ENCODE measurements at regions not wholly inside any gene's neighbourhood (a gene's known extent, or its start where the extent isn't known, plus 50 kb on each side); places are given as distances from the start of the nearest gene placed in this dataset.

- H3K4me1 ChIP-seq (ENCODE audit: insufficient read depth, low read length, severe bottlenecking): no peaks in the 10 kb centered on the region
- no peaks in the 10 kb centered on the region for H3K27me3 ChIP-seq (ENCODE audit: insufficient read depth, low read length)
- H3K4me2 ChIP-seq (ENCODE audit: low read length): no peak overlapping the region
- no peaks in the 10 kb centered on the region for H3K79me2 ChIP-seq (ENCODE audit: insufficient read depth, low read length)
- no peaks in the 10 kb centered on the region for H3K9me2 ChIP-seq (ENCODE audit: low read depth, low read length)
- H3K9me3 ChIP-seq (ENCODE audit: low read length): no peaks in the 10 kb centered on the region
- no peak overlapping the region for H3K4me3 ChIP-seq (ENCODE audit: low read depth, low read length, poor library complexity, severe bottlenecking)
- H3F3A ChIP-seq (ENCODE audit: insufficient read depth, low read length): no peaks in the 10 kb centered on the region
- no peak overlapping the region for H3K9ac ChIP-seq (ENCODE audit: low read length)
- H2AFZ ChIP-seq (ENCODE audit: low read length): no peak overlapping the region
- no peaks in the 10 kb centered on the region for H4K20me1 ChIP-seq (ENCODE audit: insufficient read depth, low read length)
- no peak overlapping the region for H3K27ac ChIP-seq (ENCODE audit: low read depth, low read length, poor library complexity, severe bottlenecking)
- no peak for TF ChIP-seq EZH2 (IDR thresholded peaks at IDR 0.05; ENCODE audit: borderline replicate concordance, low read length)
- no peak for TF ChIP-seq CTCF (IDR thresholded peaks at IDR 0.05; ENCODE audit: low read length)
- H3K36me3 ChIP-seq (ENCODE audit: insufficient read depth, low read length): no peaks in the 10 kb centered on the region
These were observed 104.6 kb downstream of the DMRT2 start for GRCh38 chr9:1154739-1155138.

- no peaks in the 10 kb centered on the region for H3K27me3 ChIP-seq (ENCODE audit: insufficient read depth, low read length)
- no peak overlapping the region for H2AFZ ChIP-seq (ENCODE audit: low read length)
- H3K4me3 ChIP-seq (ENCODE audit: low read depth, low read length, poor library complexity, severe bottlenecking): no peak overlapping the region
- no peaks in the 10 kb centered on the region for H3K4me1 ChIP-seq (ENCODE audit: insufficient read depth, low read length, severe bottlenecking)
- H3K4me2 ChIP-seq (ENCODE audit: low read length): no peak overlapping the region
- no peak overlapping the region for H3K27ac ChIP-seq (ENCODE audit: low read depth, low read length, poor library complexity, severe bottlenecking)
- no peaks in the 10 kb centered on the region for H3F3A ChIP-seq (ENCODE audit: insufficient read depth, low read length)
- H3K36me3 ChIP-seq (ENCODE audit: insufficient read depth, low read length): no peaks in the 10 kb centered on the region
- H3K79me2 ChIP-seq (ENCODE audit: insufficient read depth, low read length): no peaks in the 10 kb centered on the region
- no peaks in the 10 kb centered on the region for H3K9me2 ChIP-seq (ENCODE audit: low read depth, low read length)
- no peaks in the 10 kb centered on the region for H3K9me3 ChIP-seq (ENCODE audit: low read length)
- no peak overlapping the region for H3K9ac ChIP-seq (ENCODE audit: low read length)
- no peaks in the 10 kb centered on the region for H4K20me1 ChIP-seq (ENCODE audit: insufficient read depth, low read length)
- TF ChIP-seq EZH2 (IDR thresholded peaks at IDR 0.05; ENCODE audit: borderline replicate concordance, low read length) (no peak), CTCF (IDR thresholded peaks at IDR 0.05; ENCODE audit: low read length) (no peak)
These were observed 105.4 kb downstream of the DMRT2 start for GRCh38 chr9:1155602-1156001.

DNA sequence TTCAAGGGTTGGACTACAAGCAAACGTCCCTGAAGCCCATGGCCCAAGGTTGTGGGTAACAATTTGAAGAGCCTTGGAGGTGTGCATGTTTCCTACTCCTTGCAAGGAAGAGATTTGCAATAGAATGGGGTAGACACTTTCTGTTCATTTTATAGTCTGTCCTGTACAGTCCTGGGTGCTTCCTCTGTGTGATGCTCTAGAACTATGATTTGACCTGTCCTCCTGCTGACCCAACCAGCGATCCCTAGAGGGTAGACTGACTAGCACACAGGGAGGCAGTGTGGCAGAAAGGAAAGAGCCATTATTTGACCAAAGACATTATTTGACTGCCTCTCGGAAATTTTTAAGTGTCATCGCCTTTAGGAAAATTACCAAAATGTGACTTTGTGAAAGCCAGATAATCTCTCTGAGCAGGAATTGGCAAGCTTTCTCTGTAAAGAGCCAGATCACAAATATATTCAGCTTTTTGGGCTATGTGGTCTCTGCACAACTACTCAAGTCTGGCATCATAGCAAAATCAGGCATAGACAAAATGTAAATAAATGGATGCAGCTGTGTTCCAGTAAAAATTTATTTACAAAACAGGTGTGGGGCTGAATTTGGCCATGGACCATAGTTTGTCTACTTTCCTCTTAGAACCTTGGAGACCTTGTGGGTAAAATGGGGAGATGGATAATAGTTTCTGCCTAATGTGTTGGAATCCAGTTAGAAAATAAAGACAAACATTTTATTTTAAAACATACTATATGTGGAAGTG, 106.8 kb downstream of the DMRT2 start:
- TF ChIP-seq CTCF (IDR thresholded peaks at IDR 0.05; ENCODE audit: low read length): no peak
- no peak for TF ChIP-seq EZH2 (IDR thresholded peaks at IDR 0.05; ENCODE audit: borderline replicate concordance, low read length)
- Histone ChIP-seq H3K9ac (ENCODE audit: low read length) (no peak overlapping the region), H3K4me1 (ENCODE audit: insufficient read depth, low read length, severe bottlenecking) (no peaks in the 10 kb centered on the region), H3K4me2 (ENCODE audit: low read length) (no peak overlapping the region), H3K4me3 (ENCODE audit: low read depth, low read length, poor library complexity, severe bottlenecking) (no peak overlapping the region), H3K9me2 (ENCODE audit: low read depth, low read length) (no peaks in the 10 kb centered on the region), H3F3A (ENCODE audit: insufficient read depth, low read length) (no peaks in the 10 kb centered on the region), H3K27me3 (ENCODE audit: insufficient read depth, low read length) (no peaks in the 10 kb centered on the region), H3K36me3 (ENCODE audit: insufficient read depth, low read length) (no peaks in the 10 kb centered on the region), H3K79me2 (ENCODE audit: insufficient read depth, low read length) (no peaks in the 10 kb centered on the region), H3K9me3 (ENCODE audit: low read length) (no peaks in the 10 kb centered on the region), H4K20me1 (ENCODE audit: insufficient read depth, low read length) (no peaks in the 10 kb centered on the region), H3K27ac (ENCODE audit: low read depth, low read length, poor library complexity, severe bottlenecking) (no peak overlapping the region), H2AFZ (ENCODE audit: low read length) (no peak overlapping the region)

All from OCI-LY1 (cell line).